Mesenchymal stem cell (in vitro differentiated cells and primary cell): ENCODE measurements at regions not wholly inside any gene's neighbourhood (a gene's known extent, or its start where the extent isn't known, plus 50 kb on each side); places are given as distances from the start of the nearest gene placed in this dataset.

Source experiments
- DNase-seq: peaks from one replicate; pipeline ENCODE4 v3.0.0-alpha.2; 2013
- H2AFZ ChIP-seq: one replicate; pipeline ENCODE4 v1.6.1; 2013; ENCODE audit warnings: low read depth, mild to moderate bottlenecking, control low read depth, inconsistent platforms, low read length, moderate library complexity
- H2AK5ac ChIP-seq: 2 replicates; pipeline ENCODE4 v1.6.1; 2013; ENCODE audit warnings: low read length, moderate library complexity, mild to moderate bottlenecking, inconsistent platforms; ENCODE audit not compliant: severe bottlenecking
- H2BK120ac ChIP-seq: one replicate; pipeline ENCODE4 v1.6.1; 2013; ENCODE audit warnings: low read depth, mild to moderate bottlenecking, inconsistent platforms, low read length, moderate library complexity
- H2BK12ac ChIP-seq, 2 experiments: one replicate each; pipeline ENCODE4 v1.6.1; 2013; ENCODE audit warnings: inconsistent platforms in 2 of 2, low read length in 2 of 2, mild to moderate bottlenecking in 2 of 2, moderate library complexity in 2 of 2, control low read depth in 1 of 2
- H2BK15ac ChIP-seq: one replicate; pipeline ENCODE4 v1.6.1; 2013; ENCODE audit warnings: mild to moderate bottlenecking, low read depth, inconsistent platforms; ENCODE audit not compliant: poor library complexity, severe bottlenecking
- H2BK5ac ChIP-seq: 2 replicates; pipeline ENCODE4 v1.6.1; 2013; ENCODE audit warnings: low read depth, mild to moderate bottlenecking, low read length, control low read depth, inconsistent platforms; ENCODE audit not compliant: poor library complexity, severe bottlenecking
- H3K14ac ChIP-seq, 2 experiments: one replicate each; pipeline ENCODE4 v1.6.1; 2013; ENCODE audit warnings: inconsistent platforms in 2 of 2, low read length in 2 of 2, control low read depth in 1 of 2, mild to moderate bottlenecking in 1 of 2, moderate library complexity in 1 of 2
- H3K18ac ChIP-seq, 2 experiments: one replicate each; pipeline ENCODE4 v1.6.1; 2013; ENCODE audit warnings: inconsistent platforms in 2 of 2, low read length in 2 of 2, control low read depth in 1 of 2, low read depth in 1 of 2, mild to moderate bottlenecking in 1 of 2
- H3K23ac ChIP-seq, 2 experiments: one replicate each; pipeline ENCODE4 v1.6.1; 2013; ENCODE audit warnings: inconsistent platforms in 2 of 2, low read length in 2 of 2, mild to moderate bottlenecking in 2 of 2, moderate library complexity in 2 of 2, control low read depth in 1 of 2
- H3K27ac ChIP-seq: 2 replicates; pipeline ENCODE4 v1.5.1; 2013; ENCODE audit warnings: mild to moderate bottlenecking, moderate library complexity, low read length, control low read depth, inconsistent platforms; ENCODE audit not compliant: poor library complexity, severe bottlenecking
- H3K27me3 ChIP-seq, 2 experiments: 2 replicates each; pipeline versions ENCODE4 v1.6.1 to v1.7.0; 2013; ENCODE audit warnings: low read length in 2 of 2, mild to moderate bottlenecking in 2 of 2, moderate library complexity in 2 of 2, control low read depth in 1 of 2, inconsistent platforms in 1 of 2; ENCODE audit not compliant: control insufficient read depth in 1 of 2, insufficient read depth in 1 of 2
- H3K36me3 ChIP-seq, 2 experiments: 2 replicates each; pipeline versions ENCODE4 v1.6.1 to v1.7.0; 2013; ENCODE audit warnings: low read length in 2 of 2, control low read depth in 1 of 2, inconsistent platforms in 1 of 2, low read depth in 1 of 2, mild to moderate bottlenecking in 1 of 2; ENCODE audit not compliant: insufficient read depth in 2 of 2, control insufficient read depth in 1 of 2
- H3K4ac ChIP-seq, 2 experiments: one replicate each; pipeline ENCODE4 v1.6.1; 2013; ENCODE audit warnings: inconsistent platforms in 2 of 2, low read length in 2 of 2, mild to moderate bottlenecking in 2 of 2, moderate library complexity in 2 of 2, control low read depth in 1 of 2, low read depth in 1 of 2
- H3K4me1 ChIP-seq: 2 replicates; pipeline ENCODE4 v1.6.1; 2013; ENCODE audit warnings: low read depth, low read length, control low read depth; ENCODE audit not compliant: control insufficient read depth, insufficient read depth
- H3K4me2 ChIP-seq: 2 replicates; pipeline ENCODE4 v1.6.1; 2013; ENCODE audit warnings: low read length, mild to moderate bottlenecking, inconsistent platforms; ENCODE audit not compliant: poor library complexity, severe bottlenecking
- H3K4me3 ChIP-seq, 2 experiments: 2 replicates each; pipeline versions ENCODE4 v1.5.1 to v1.7.0; 2013; ENCODE audit warnings: low read length in 2 of 2, mild to moderate bottlenecking in 2 of 2, control low read depth in 1 of 2, low read depth in 1 of 2; ENCODE audit not compliant: insufficient read depth in 1 of 2
- H3K79me1 ChIP-seq: replicated peaks from 2 replicates; pipeline ENCODE4 v1.6.1; 2013; ENCODE audit warnings: mild to moderate bottlenecking, control low read depth, low read length, inconsistent platforms; ENCODE audit not compliant: poor library complexity, severe bottlenecking
- H3K9ac ChIP-seq: 2 replicates; pipeline ENCODE4 v1.7.0; 2013; ENCODE audit warnings: mild to moderate bottlenecking, low read length, moderate library complexity
- H3K9me3 ChIP-seq: 2 replicates; pipeline ENCODE4 v1.7.0; 2013; ENCODE audit warnings: mild to moderate bottlenecking, low read length; ENCODE audit not compliant: control insufficient read depth
- H4K8ac ChIP-seq: one replicate; pipeline ENCODE4 v1.6.1; 2013; ENCODE audit warnings: inconsistent platforms, mild to moderate bottlenecking, low read length, moderate library complexity
- H4K91ac ChIP-seq: one replicate; pipeline ENCODE4 v1.6.1; 2013; ENCODE audit warnings: mild to moderate bottlenecking, low read length, inconsistent platforms
- WGBS: methylation state at CpG from one replicate; pipeline ENCODE4 v1.1.7; 2013; ENCODE audit warnings: mixed read lengths; 5-methylcytosine and 5-hydroxymethylcytosine counted together

DNA sequence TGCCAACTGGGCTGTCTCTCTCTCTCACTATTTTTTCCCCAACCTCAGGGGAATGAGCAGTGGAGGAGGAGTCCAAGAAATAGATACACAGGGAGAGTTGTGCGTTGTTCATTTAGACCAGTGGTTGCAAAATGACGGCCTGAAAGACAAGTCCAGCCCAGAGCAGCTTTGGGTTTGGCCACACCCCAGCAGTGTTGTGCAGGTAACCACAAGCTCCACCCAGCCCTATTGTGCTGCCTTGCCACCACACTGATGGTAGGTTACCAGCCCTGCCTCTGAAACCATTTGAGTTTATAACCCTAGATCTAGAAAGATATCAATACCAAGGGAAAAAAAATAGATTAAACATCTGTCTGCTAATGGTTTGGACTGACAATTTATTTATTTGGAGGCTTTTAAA lies 144.3 kb downstream of the CMPK2 start:
- H2BK120ac ChIP-seq: no peak overlapping the region
- H4K8ac ChIP-seq: no peak overlapping the region
- DNase-seq: no peak
- no peak overlapping the region for H3K9ac ChIP-seq
- no peaks in the 10 kb centered on the region for H3K36me3 ChIP-seq
- H2BK12ac ChIP-seq: no peak overlapping the region
- H3K18ac ChIP-seq: no peak overlapping the region
- 92% methylated on average over 2 of the region's 2 CpGs for WGBS
- no peak overlapping the region for H3K27ac ChIP-seq
- H3K4me3 ChIP-seq: no peak overlapping the region
- no peak overlapping the region for H3K4me2 ChIP-seq
- H2BK5ac ChIP-seq: no peak overlapping the region
- no peak overlapping the region for H3K14ac ChIP-seq
- H3K9me3 ChIP-seq: no peaks in the 10 kb centered on the region
- no peak overlapping the region for H2AFZ ChIP-seq
- H3K4me1 ChIP-seq: no peaks in the 10 kb centered on the region
- H2BK15ac ChIP-seq: no peak overlapping the region
- H3K4ac ChIP-seq: no peak overlapping the region
- no peak overlapping the region for H3K23ac ChIP-seq
- H4K91ac ChIP-seq: no peak overlapping the region
- H3K79me1 ChIP-seq: no peaks in the 10 kb centered on the region
- no peak overlapping the region for H2AK5ac ChIP-seq
- H3K27me3 ChIP-seq: no peaks in the 10 kb centered on the region

DNA sequence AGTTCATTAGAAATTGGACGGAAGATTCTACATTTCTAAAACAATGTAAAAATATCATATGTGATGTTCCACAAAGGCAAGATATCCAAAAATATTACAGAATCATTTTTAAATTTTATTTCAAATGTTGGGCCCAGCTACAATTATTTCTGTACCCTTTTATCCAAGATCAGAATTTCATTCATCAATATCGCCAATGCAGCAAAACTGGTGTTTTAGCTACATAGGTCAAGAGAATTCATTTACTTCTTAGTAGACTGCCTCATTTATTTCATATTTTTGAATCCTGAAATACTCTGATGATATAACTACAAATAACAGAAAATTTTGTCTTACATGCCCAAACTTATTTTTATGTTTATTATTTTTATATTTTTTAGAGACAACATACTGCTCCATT lies 143.1 kb downstream of the CMPK2 start:
- Histone ChIP-seq H3K4ac (no peak overlapping the region), H3K4me3 (no peak overlapping the region), H2AK5ac (no peak overlapping the region), H4K91ac (no peak overlapping the region), H2AFZ (no peak overlapping the region), H3K18ac (no peak overlapping the region), H3K4me1 (no peaks in the 10 kb centered on the region), H3K36me3 (no peaks in the 10 kb centered on the region), H3K79me1 (no peaks in the 10 kb centered on the region), H3K9ac (no peak overlapping the region), H2BK15ac (no peak overlapping the region), H3K9me3 (no peaks in the 10 kb centered on the region), H2BK120ac (no peak overlapping the region), H4K8ac (no peak overlapping the region), H2BK12ac (no peak overlapping the region), H3K23ac (no peak overlapping the region), H2BK5ac (no peak overlapping the region), H3K4me2 (no peak overlapping the region), H3K27ac (no peak overlapping the region), H3K14ac (no peak overlapping the region), H3K27me3 (no peaks in the 10 kb centered on the region)
- WGBS: 100% methylated on average over 1 of the region's 2 CpGs
- no peak for DNase-seq

DNA sequence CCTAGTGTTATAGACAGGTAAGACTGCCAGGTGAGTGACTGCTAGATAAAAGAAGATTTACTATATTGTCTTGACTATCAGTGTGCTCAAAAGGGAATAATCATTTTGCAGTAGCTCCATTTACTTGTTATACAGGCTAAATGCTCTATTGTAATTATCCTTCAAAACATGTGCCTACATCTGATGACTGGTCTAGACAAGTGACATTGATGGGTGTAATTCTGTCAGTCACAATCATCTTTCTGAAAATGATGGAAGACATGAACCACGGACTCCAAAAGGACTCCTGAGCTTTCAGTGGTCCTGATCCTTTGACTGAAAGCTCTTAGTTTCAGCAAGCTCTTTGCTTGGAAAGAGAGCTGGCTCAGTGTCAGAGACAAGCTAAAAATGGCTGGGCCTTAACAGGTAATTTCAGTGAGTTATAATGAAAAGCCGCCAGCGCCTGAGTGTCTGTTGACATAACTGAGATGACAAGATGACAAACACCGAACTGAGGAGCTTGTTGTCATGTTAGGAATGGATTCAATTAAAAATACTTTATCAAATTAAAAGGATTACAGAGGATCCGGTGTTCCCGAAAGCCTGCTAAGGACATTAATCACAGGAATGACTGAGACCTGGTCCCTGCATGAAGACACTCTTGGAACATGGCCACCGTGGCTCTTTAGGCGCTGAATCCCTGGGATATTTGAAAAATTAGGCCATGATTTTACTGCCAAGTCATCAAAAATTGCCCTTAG lies 141.7 kb downstream of the CMPK2 start:
- Histone ChIP-seq H4K8ac (no peak overlapping the region), H3K4ac (no peak overlapping the region), H3K9me3 (no peaks in the 10 kb centered on the region), H2AK5ac (no peak overlapping the region), H4K91ac (no peak overlapping the region), H3K4me1 (no peaks in the 10 kb centered on the region), H3K14ac (no peak overlapping the region), H3K36me3 (no peaks in the 10 kb centered on the region), H2BK120ac (no peak overlapping the region), H3K27ac (no peak overlapping the region), H3K9ac (no peak overlapping the region), H3K79me1 (no peaks in the 10 kb centered on the region), H2BK5ac (no peak overlapping the region), H3K27me3 (no peaks in the 10 kb centered on the region), H3K18ac (no peak overlapping the region), H3K23ac (no peak overlapping the region), H3K4me2 (no peak overlapping the region), H2AFZ (no peak overlapping the region), H3K4me3 (no peak overlapping the region), H2BK12ac (no peak overlapping the region), H2BK15ac (no peak overlapping the region)
- DNase-seq: no peak
- 83% methylated on average over 7 of the region's 8 CpGs for WGBS

DNA sequence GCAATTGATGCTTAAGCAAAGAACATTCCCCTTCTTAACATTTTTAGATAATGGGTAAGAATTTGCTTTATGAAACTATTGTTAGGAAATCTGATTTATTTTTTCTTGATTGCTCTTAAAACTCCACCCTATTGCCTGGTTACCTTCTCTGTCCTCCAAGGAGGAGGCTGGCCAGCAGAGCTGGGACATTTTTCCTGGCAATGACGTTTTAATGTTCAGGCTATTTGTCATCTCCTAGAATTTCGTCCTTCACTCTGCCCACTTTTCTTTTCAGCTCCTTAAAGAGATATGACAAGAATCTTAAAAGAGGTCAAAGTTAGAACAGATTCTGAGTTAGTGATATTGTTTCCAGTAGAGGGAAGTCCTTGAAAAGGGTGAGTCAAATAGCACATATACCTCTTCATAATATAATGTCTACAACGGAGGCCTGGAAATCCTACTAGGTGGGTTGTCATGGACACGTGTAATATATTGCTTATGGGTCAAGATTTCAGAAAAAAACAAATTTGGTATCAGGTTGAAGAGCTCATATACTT lies 141.0 kb downstream of the CMPK2 start:
- Histone ChIP-seq H4K91ac (no peak overlapping the region), H3K14ac (no peak overlapping the region), H4K8ac (no peak overlapping the region), H2BK120ac (no peak overlapping the region), H3K27me3 (no peaks in the 10 kb centered on the region), H2BK15ac (no peak overlapping the region), H3K4ac (no peak overlapping the region), H3K4me1 (no peaks in the 10 kb centered on the region), H3K9me3 (no peaks in the 10 kb centered on the region), H3K4me2 (no peak overlapping the region), H2AFZ (no peak overlapping the region), H3K23ac (no peak overlapping the region), H2BK12ac (no peak overlapping the region), H2AK5ac (no peak overlapping the region), H3K4me3 (no peak overlapping the region), H3K36me3 (no peaks in the 10 kb centered on the region), H3K9ac (no peak overlapping the region), H3K27ac (no peak overlapping the region), H3K18ac (no peak overlapping the region), H2BK5ac (no peak overlapping the region), H3K79me1 (no peaks in the 10 kb centered on the region)
- no peak for DNase-seq
- 73% methylated on average over 3 of the region's 4 CpGs for WGBS
